Erythroblast (primary cell): ENCODE measurements at regions not wholly inside any gene's neighbourhood (a gene's known extent, or its start where the extent isn't known, plus 50 kb on each side); places are given as distances from the start of the nearest gene placed in this dataset.

Source experiments
- GATA1 ChIP-seq: IDR thresholded peaks from 2 replicates; pipeline ENCODE4 v1.6.1; 2011; ENCODE audit warnings: low read depth, mild to moderate bottlenecking, control low read depth, low read length, moderate library complexity
- POLR2A ChIP-seq: IDR thresholded peaks from 2 replicates; pipeline ENCODE4 v1.6.1; 2011; ENCODE audit warnings: mild to moderate bottlenecking, low read length

DNA sequence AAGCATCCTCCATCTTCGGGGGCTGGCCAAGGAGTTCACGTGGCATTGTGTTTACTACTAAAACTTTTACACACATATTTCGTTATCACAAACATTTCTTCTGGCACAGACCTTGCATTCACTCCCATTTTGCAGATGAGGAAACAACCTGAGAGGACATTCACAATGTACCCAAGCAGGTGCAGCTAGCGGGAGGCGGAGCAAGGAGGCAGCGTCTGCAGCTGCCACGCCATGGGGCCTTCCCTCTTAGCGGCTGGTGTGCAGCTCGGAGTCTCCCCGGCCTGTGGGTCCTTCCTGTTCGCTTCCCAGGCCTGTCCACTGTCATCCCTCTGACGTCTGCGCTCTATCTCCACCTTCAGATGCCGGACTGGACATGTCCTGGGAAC lies 807.8 kb downstream of the TBC1D22A start:
- TF ChIP-seq POLR2A (no peak), GATA1 (no peak)
